ENCODE measurements at regions not wholly inside any gene's neighbourhood (a gene's known extent, or its start where the extent isn't known, plus 50 kb on each side); places are given as distances from the start of the nearest gene placed in this dataset.
"Not testable (repeated sequence)": the region's sequence is repeated elsewhere in the genome, so short reads cannot be mapped to it uniquely, and the experiment has no call there.

GRCh38 chr6:12628327-12628726 lies 88.2 kb upstream of the PHACTR1 start:
- DNase-seq = no peak

DNA sequence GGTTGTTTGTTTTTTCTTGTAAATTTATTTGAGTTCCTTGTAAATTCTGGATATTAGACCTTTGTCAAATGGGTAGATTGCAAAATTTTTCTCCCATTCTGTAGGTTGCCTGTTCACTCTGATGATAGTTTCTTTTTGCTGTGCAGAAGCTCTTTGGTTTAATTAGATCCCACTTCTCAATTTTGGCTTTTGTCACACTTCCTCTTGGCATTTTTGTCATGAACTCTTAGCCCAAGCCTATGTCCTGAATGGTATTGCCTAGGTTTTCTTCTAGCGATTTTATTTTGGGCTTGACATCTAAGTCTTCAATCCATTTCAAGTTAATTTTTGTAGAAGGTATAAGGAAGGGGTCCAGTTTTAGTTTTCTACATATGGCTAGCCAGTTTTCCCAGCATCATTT lies 82.8 kb upstream of the PHACTR1 start:
- not testable (repeated sequence) for DNase-seq

GRCh38 chr6:12635375-12635774 lies 81.2 kb upstream of the PHACTR1 start:
- DNase-seq = no peak

DNA sequence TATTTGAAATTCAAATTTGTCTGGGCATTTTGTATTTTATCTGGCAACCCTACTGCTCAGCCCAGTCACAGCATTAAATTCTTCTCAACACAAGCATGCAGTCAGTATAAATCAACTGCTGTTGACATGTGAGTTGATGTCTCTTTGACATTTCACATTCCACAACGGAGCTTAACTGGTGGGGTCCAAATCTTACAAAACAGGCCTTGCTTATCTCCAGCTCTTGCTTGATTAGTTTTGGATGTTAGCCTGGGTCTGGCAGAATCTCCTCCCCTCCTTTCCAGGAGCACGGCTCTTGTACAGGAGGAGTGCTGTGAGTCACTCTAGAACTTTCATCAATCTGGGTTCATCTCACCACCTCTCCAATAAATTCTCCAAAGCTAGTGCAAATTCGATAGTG lies 80.8 kb upstream of the PHACTR1 start:
- no peak for DNase-seq

- no peak for DNase-seq
Observed at GRCh38 chr6:12636336-12636735, 80.2 kb upstream of the PHACTR1 start.

- DNase-seq = no peak
Observed at GRCh38 chr6:12637960-12638641, 78.5 kb upstream of the PHACTR1 start.

GRCh38 chr6:12640438-12640837 lies 76.1 kb upstream of the PHACTR1 start:
- DNase-seq = no peak

- not testable (repeated sequence) for DNase-seq
Observed at GRCh38 chr6:12641785-12642184, 74.8 kb upstream of the PHACTR1 start.

GRCh38 chr6:12645941-12646340 lies 70.6 kb upstream of the PHACTR1 start:
- no peak for DNase-seq

GRCh38 chr6:12648171-12648570 lies 68.4 kb upstream of the PHACTR1 start:
- no peak for DNase-seq

DNA sequence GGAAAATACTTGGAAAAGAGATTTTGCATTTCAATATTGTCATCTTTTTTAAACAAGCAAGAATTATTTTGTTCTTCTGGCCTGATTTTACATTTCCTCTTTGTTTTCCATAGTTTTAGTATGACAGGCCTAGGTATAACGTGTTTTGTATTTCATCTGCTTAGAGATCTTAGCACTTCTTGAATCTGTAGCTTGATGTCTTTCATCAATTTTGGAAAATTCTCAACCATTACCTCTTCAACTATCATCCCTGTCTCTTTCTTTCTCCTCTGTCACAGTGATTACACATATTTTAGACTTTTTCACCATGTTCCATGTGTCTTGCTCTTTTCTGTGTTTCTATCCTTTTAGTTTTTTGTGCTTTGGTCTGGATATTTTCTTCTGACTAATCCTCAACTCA lies 67.2 kb upstream of the PHACTR1 start:
- no peak for DNase-seq

GRCh38 chr6:12653486-12653885 lies 63.1 kb upstream of the PHACTR1 start:
- no peak for DNase-seq

DNA sequence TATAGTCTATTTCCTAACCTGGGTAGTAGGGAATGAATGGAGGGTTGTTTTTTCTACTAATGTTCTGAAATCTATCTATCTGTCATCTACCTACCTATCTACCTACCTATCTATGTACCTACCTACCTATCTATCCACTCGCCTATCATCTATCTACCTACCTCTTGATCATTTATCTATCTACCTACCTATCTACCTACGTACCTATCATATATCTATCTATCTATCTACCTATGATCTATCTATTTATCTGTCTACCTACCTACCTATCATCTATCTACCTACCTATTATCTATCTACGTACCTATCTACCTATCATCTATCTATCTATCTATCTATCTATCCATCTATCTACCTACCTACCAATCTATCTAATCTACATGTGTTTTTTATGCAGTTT lies 62.5 kb upstream of the PHACTR1 start:
- DNase-seq = no peak

GRCh38 chr6:12654514-12654913 lies 62.1 kb upstream of the PHACTR1 start:
- DNase-seq = no peak

DNA sequence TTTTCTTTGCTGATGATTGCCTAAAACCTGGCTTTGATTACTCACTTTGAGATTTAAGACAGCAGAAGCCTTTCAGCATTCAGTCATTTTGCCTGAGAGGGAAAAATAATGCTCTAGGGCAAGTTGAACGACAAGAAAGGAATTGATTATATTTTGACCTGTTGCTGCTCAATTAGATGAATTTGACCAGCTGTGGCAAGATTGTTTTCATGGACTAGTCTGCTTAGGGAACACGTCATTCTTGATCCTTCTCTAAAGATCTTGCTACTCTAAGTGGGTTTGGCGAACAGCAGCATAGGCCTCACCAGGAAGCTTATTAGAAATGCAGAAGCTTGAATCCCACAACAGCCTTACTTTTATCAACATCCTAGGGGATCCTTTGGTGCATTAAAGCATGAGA lies 59.7 kb upstream of the PHACTR1 start:
- DNase-seq = no peak

DNA sequence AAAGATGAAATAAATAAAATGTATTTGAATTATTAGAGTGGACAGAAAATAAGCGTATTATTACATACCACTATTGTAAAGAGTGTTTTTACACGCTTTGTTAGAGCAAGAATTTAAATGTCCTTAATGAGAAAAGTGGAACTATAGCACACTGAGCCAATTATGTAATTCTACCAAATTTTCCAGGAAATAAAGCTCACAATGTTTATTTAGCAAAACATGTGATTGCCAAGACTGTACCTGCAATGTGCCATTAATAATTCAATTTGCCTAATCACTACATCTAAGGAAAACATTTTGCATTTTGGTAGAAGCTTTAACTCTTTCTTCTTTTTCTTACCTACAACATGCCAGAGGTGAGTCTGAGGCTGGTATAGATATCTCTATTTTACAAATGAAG lies 58.7 kb upstream of the PHACTR1 start:
- DNase-seq = no peak

GRCh38 chr6:12661432-12662089 lies 55.0 kb upstream of the PHACTR1 start:
- DNase-seq = no peak

All from activated CD4-positive, CD25-positive, alpha-beta regulatory T cell (primary cell).